ENCODE measurements at regions not wholly inside any gene's neighbourhood (a gene's known extent, or its start where the extent isn't known, plus 50 kb on each side); places are given as distances from the start of the nearest gene placed in this dataset.
"Not testable (repeated sequence)": the region's sequence is repeated elsewhere in the genome, so short reads cannot be mapped to it uniquely, and the experiment has no call there.

DNA sequence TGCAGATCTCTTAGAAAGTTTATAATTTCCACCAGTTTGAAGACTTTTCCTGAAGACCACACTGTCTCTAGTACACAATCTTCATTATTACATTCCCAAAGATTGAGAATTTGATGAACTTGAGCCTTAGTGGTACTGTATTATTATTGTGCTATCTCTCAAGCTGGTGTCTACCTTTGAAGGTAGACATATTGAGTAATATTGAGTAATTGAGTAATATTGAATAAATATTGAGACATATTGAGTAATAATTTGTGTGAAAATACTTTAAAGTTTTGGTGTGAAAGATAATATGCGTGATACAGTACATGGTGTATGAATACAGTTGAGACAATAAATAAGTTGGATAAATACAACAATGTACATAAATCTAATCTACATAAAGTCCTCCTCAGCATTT lies 613.1 kb upstream of the ADGRL2 start:
- no peak for DNase-seq

DNA sequence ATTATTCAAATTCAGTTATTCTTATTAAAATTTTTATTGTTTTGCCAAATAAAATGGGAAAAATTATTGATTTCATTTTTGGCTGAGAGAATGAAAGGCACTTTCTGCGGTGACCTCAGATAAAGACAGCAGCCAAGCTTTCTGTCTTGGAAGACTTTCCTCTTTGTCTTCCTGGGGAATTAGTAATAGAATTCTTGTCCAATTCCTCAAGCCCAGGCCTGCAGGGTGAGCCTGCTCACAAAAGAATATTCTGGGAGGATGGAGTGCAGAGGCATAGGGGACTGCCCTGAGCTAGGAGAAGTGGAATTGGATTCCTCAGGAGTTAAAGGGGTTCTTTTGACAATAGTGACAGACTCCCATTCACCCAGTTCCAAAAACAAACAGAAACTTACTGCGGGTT lies 614.5 kb upstream of the ADGRL2 start:
- no peak for DNase-seq

DNA sequence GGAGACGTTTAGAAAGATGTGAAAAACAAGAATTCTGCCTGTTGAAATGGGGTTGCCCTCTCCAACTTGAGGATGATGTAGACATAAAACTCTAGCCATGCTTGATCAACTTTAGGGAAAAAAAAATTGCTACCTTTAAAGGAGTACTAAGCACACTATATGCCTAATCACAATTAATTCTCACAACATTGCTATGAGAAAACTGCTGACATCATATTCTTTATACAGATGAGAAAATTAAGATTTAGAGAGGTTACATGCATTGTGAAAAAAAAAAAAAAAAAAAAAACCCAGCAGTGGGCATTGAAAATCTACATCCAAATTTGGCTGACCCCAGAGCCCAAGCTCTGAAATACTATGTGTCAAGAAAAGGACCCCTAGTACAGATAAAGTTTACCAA lies 617.2 kb upstream of the ADGRL2 start:
- no peak for DNase-seq

GRCh38 chr1:81183051-81183450 lies 617.7 kb upstream of the ADGRL2 start:
- DNase-seq = no peak

DNA sequence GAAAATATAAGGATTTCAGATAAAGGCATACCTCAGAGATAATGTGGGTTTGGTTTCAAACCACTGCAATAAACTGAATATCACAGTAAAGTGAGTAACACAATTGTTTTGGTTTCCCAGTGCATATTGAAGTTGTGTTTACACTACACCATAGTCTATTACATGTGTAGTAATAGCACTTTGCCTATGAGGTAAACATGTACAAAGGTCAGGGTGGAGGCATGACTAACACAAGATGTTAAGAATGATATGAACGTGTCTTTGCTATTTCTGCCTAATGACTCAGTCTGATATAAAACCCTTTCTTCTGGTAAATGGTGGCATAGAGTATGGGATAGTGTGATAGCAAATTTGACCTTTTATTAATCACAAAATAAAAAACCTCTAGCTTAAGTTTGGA lies 621.5 kb upstream of the ADGRL2 start:
- DNase-seq = no peak

- not testable (repeated sequence) for DNase-seq
These were observed 622.2 kb upstream of the ADGRL2 start for GRCh38 chr1:81178431-81179093.

- peak; percentile 18 for DNase-seq
These were observed 625.8 kb upstream of the ADGRL2 start for GRCh38 chr1:81174811-81175476.

DNA sequence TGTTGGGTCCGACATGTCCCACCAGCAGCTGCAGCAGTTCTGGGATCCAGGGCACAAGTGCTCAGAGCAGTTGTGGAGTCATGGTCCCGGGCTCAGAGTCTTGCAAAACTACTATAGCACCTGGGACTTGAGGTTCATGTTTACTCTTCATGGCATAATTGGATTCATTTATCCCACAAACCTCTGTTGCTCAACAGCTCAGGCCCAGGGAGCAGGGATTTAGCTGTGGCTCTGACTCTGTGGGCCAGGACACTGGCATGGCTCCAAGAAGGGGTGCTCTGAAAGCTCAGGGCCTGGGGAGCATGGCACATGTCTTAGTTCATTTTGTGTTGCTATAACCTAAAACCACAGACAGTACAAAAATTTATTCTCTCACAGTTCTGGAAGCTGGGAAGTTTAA lies 626.7 kb upstream of the ADGRL2 start:
- DNase-seq = no peak

- DNase-seq = no peak
These were observed 628.3 kb upstream of the ADGRL2 start for GRCh38 chr1:81172483-81172882.

GRCh38 chr1:81170721-81171120 lies 630.0 kb upstream of the ADGRL2 start:
- no peak for DNase-seq

- DNase-seq = no peak
These were observed 634.8 kb upstream of the ADGRL2 start for GRCh38 chr1:81165963-81166362.

DNA sequence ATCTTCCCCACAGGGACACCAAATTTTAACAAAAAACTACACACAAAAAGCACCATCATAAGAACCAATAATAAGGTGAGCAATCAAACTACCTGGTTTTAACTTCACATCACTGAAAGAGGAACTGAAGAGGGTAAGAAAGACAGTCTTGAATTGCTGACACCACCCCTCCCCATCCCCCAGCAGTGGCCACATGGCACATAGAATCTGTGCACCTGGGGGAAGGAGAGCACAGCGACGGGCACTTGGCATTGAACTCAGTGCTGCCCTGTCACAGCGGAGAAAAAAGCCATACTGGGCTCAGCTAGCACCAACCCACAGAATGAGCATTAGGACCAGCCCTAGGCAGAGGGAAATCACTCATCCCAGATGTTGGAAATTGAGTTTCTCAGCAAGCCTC lies 640.0 kb upstream of the ADGRL2 start:
- DNase-seq = no peak

DNA sequence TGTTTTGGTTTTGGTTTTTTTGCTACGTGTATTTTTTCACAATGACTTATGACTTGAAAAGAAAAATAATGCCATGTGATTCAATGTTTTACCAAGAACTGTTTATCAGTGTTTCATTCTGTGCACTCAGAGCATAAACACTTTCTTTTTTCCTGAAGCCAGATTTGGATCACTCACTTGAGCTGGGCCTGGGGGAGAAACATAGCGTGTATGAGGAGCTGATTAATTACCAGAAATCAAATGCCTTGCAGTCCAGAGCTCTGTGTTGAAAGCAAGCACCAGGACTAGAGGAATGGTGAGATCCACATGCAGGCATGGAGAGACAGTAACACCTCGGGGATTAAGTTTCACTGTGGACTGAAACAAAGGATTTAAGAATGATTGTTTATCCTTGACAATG lies 642.1 kb upstream of the ADGRL2 start:
- DNase-seq = no peak

- no peak for DNase-seq
These were observed 643.0 kb upstream of the ADGRL2 start for GRCh38 chr1:81157686-81158085.

DNA sequence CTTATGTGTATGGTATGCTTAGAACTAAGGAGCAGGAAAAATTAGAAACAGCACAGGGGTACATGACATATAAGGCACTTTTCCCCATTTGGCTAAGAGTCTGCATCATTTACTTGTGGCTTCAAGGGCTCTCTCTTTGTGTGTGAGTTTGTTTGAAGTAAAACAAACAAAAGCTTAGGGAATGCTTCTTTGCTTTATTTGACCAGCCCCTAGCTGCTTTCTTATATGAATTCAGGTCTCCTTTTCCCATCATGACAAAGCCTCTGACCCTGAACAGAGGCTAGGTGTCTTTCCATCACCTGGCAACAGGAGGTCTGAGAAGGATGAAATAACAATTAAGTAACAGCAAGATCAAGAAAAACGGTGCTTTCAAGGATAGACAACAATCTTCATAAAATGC lies 643.8 kb upstream of the ADGRL2 start:
- DNase-seq = no peak

DNA sequence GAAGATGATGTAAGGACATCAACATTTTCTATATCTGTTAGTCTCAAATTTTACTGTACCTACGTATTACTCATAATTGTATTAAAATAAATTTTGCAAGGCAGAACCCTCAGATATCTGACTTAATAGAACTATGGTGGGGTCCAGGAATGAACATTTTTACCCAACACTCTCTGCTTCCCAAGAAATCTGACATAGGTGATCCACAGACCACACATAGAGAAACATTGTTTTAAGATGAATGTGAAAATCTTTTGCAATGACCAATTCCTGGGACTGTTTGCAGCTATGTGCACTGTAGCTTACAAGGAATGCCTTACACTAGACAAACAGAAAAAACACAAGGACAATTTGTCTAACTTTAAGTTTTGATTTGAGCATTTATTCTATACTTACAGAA lies 645.6 kb upstream of the ADGRL2 start:
- DNase-seq = no peak

- DNase-seq = no peak
These were observed 649.5 kb upstream of the ADGRL2 start for GRCh38 chr1:81151206-81151605.

- DNase-seq = no peak
These were observed 650.9 kb upstream of the ADGRL2 start for GRCh38 chr1:81149649-81150325.

GRCh38 chr1:81144240-81144825 lies 656.4 kb upstream of the ADGRL2 start:
- no peak for DNase-seq

GRCh38 chr1:81142099-81142826 lies 658.5 kb upstream of the ADGRL2 start:
- DNase-seq = no peak

- no peak for DNase-seq
These were observed 665.2 kb upstream of the ADGRL2 start for GRCh38 chr1:81135524-81135923.

DNA sequence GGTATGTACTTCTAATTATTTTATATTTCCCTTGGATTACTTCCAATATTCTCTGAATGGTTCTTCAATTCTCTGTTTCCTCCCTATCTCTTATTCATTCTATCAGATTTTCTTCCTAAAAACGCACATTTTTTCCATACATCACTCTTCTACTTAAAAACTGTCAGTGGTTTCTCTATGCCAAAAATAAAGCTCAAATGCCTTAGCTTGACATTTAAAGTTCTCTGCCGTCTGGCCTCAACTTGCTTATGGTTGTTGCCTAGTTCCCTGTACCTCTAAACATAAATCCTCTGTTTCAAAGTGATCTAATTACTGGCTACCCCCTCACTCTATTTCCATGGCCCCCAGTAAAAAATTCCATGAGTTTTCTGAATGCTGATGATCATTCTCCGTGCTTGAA lies 671.0 kb upstream of the ADGRL2 start:
- no peak for DNase-seq

- DNase-seq = no peak
These were observed 671.4 kb upstream of the ADGRL2 start for GRCh38 chr1:81129366-81129765.

Measured in 8988T (cell line).